Amniotic epithelial cell (primary cell): ENCODE measurements at regions not wholly inside any gene's neighbourhood (a gene's known extent, or its start where the extent isn't known, plus 50 kb on each side); places are given as distances from the start of the nearest gene placed in this dataset.

ENCODE experiments used
- DNase-seq: peaks from one replicate; pipeline ENCODE4 v3.0.0-alpha.2; 2010; ENCODE audit warnings: low read depth

DNA sequence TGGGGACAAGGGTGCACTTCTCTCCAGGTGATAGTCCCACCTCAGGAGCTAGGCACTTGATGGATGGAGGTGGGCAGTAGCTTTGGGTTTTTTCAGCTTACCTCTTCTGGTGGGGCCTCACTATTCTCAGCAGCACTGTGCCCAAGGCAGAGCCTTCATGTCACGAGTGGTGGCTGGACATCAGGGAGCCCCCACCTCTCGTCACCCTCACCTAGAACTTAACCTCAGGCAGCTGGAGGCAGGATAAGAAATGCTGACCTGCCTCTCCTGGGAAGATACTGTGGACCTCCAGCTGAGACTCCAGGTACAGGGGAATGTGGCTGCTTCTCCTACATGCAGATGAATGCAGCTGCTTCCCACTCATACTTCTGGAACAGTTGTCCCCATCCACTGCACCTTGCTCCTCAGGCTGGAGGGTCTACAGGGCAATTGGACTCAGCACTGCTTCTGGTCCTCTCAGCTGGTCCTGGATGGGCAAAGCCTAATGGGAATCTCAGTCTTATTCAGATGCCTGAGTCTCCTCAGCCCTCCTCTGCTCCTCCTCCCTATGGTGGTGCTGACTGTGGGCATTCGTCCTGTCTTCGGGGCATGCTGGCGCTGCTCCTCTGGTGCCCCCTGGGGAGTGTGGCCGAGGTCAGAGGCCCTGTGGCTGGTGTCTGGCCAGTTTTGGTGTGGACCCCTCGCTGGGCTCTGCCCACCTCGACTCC, 129.9 kb downstream of the KLF13 start:
- DNase-seq, result no peak

DNA sequence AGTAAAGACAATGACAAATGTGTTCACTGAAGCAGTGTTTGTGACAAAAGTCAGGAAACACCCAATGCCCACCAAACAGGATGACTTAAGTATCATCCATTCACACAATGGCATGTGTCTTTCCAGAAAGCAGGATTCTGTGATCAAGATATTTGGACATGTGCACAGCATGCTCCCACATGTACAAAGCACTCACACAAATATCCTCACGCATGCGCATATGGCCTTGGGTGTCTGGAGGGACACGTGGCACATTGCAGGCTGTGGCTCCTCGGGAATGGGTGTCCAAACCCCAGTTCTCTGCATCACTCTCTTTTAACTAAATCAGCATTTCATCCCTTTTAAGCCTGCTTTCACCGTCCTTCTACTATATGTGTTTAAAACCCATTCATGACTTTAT, 130.5 kb downstream of the KLF13 start:
- DNase-seq, result no peak

DNA sequence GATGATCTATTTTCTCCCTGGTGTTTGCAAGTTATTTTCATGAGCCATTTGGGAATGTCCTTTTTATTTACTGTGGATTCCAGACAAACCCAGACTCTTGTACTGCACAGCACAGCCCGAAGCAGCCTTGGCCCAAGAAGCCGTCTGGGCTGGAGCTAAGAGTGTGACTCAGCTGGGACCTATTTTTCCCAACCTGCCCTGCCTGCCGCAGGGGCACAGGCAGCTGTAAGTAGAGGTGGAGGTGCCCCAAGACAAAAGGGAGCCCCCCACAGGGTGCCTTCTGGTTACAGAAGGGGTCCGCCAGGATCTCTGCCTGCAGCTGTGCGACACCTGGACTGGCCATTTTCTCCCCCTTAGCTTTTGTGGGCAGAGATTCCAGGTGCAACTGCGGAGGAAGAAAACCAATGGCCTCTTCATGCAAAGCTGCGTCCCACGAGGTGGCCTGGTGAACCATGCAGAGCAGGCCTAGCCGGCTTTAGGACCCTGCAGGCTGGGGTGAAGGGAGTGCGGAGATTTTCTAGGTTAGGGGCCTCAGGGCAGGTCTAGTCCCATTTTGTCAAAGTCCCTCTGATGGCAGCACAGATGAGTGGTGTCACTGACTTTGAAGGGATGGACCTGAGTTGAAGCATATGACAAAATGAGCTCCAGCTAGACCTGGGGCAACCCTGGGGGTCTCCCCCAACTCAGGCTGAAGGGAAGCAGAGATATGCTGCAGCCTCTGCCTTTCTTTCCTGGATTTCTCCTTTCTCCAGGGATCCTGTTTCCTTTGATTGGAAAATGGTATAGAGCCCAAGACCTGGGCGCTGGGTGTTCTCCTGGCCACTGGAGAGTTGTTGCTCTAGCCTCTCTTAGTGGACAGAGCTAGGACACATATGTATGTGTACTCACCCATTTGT, 131.2 kb downstream of the KLF13 start:
- DNase-seq, result peak; percentile 90

DNA sequence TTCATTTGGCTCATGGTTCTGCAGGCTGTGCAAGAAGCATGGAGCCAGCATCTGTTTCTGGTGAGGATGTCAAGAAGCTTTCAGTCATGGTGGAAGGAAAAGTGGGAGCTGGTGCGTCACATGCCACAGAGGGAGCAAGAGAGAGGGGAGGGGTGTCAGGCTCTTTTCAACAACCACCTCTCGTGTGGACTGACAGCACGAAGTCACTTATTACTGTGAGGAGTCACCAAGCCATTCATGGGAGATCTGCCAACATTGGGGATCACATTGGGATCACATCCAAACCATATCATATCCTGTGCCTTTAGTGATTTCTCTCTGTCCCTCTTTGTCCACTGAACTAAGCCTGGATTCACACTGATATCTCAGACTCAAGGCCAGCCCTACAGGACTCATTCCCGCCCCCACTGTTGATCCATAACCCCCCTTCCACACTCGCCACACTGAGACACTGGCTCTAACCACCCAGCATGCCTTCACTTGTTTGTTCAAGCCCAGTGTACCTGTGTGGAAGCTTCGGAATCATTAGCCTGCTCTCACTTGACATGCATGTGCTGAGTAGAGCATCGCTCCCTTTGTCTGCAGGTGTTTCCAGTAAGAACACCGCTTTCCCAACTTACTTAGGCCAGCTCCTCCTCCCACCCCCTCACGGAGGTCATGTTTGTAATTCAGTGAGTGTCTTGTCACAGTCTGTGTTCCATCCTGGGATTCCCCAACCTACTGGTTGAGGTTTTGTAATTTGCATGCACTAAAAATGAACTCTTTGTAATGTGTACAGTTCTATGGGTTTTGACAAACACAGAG, 132.2 kb downstream of the KLF13 start:
- peak; percentile 44 for DNase-seq

DNA sequence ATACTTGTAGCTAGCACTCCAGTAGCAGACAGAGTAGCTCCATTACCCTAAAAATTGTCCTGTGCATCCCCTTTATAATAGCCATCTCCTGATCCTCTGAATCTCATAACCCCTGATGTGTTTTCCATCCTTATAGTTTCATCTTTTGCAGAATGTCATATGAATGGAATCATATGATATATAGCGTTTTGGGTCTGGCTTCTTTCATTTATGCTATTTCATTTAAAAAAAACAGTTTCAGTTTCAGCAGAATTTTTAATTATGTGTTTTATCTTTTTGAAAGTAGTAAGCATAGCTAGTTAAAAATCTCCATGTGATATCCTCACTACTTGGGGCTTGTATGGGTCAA, 132.7 kb downstream of the KLF13 start:
- DNase-seq, result no peak

DNA sequence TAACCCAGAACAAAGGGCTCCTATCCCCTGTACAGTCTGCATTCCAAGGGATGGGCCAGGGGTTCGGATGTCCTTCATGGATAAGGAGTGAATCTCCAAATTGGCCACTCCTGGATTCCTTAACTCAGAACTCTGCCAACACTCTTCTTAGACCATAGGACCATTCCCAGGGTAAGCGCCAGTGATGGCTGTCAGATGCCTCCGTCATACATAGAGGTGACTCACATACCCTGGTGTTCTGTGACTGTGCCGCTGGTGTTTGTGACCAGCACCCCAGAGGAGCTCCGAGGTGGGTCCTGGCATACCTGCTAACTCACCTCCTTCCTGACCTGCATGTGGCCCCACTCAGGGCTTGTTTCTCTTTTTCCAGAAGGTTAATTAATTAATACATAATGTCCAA, 134.7 kb downstream of the KLF13 start:
- no peak for DNase-seq

DNA sequence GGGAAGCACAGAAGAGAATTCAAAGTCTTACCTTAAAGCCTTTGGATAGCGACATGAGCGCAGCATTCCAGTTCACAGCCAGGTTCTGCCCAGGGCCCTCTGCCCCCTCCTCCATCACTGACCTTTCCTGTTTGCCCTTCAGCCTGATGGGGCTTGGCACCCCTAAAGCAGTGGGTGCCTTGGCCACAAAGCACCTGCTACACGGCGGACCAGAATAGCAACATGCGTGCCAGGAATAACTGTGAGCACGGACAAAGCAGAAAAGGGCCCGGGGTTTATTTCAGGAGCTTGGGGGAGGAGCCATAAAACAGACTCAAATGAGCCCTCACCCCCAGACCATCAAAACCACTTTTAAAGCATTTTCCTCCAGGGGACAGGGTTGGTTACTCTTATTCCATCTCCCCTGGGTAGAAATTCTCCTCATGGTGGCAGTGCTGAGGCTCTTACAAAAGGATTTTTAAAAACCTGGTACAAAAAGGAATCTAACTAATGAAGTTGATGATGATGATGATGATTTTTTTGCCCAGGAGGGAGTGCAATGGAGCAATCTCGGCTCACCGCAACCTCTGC, 135.4 kb downstream of the KLF13 start:
- DNase-seq, result no peak

DNA sequence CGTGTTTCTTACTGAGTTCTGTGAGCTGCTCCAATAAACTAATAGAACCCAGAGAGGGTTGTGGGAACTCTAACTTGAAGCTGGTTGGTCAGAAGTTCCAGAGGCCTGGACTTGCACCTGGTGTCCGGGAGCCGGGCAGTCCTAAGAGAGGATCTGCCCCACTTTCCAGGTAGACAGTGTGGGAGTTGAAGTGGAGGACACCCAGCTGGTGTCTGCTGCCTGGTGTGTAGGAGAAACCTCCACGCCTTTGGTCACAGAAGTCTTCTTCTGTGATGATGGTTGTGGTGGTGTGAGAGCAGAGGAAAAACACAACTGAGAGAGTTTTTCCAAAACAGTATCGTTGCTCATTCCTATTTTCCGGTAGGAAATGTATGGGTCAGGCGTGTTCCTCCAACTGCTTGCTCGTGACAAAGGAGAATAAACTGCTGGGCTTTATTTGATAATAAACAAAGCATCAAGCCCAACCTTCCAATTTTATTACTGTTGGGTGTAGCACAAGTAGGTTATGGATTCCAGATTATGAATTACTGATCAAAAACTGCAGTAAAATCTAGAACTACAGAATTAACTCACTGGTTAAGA, 137.0 kb downstream of the KLF13 start:
- DNase-seq, result no peak

DNA sequence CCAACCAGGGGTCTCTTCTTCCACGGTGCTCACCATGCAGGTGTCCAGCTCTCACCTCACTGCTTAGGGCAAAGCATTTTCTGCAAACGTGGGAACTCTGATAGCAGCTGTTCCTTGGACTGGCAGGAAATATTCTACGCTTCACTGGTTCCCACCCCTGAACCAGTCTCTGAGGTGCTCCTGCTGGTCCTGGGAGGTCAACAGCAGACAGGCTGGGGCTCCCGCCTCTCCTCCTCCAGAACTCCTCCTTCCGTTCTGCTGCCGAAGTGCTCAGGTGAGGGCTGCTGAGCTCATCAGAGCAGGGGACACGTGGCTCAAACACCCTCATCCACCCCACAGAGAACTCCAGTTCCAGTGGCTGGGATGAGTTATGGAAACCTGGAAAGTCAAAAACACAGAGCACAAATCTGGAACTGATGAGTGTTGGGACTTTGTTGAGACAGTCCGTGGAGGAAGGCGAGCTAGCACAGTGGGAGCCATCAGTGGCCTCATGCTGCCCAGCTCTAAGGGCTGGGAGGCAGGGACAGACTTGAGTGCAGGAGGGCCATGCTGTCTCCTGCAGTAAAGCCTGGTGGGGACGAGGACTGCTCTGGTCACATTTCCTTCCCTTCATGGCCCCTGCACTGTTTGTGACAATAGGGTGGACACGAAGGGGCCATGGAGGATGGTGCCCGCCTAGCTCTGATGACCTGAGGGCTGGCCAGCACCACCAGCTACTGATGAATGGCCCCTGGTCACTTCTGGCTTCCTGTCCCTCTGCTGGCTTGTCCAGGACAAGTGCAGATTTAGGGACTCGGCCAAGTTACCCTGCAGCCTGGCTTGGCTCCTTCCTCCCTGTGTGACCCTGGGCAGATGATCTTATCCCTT, 137.8 kb downstream of the KLF13 start:
- no peak for DNase-seq

DNA sequence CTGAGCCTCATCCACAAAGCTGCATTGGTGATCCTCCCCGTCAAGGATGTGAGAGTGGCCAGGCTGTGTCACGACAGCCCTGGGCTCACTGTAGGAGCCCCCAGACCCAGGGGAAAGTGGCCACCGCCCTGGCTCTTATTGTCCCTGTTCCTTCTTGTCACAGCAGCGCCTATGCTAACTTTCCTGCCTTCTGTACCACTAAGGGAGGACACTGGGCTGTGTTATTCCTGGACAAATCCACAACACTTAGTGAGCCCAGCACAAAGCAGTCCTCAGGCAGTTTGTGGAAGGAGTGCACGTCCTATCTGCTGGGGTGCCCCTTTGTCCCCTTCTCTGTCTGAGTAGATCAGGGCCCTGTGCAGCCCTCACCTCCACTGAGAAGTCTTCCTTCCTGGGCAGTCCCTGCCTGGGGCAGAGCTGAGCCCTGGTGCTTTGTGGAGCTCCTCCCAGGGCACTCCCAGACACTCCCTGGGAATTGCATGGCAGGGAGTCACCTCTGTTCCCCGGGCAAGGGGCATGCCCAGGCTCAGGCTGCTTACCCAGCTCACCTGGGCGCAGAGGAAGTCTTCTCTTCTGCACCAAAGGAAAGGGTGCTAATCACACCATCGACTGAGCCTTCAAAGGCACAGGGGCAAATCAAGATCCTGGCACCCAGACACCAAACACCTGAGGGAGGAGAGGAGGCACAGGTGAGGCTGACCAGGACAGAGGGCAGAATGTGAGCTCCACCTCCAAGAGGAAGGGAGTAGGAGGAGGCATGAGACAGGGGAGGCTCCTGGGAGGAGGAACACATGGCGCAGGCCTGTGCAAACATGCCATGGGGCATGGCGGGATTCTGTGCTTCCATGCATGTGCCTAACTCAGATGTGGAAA, 138.7 kb downstream of the KLF13 start:
- DNase-seq, result no peak

DNA sequence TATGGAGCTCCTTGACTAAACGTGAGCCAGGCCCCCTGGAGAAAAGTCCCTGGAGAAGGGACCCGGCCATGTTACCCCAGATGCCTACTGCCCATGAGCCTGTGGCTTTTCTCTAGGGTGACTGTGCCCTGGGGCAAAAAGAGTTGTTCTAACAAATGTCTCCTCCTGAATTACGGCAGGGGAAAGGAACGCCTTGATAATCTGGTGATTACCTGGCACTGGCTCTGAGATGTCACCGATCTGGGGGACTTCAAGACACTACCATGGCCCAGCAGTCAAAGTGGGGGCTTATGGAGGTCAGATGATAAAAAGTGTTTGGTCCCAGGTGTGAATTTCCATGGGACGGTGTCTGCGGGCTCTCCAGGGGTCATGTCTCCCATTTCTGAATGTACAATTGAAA, 140.7 kb downstream of the KLF13 start:
- DNase-seq, result no peak

DNA sequence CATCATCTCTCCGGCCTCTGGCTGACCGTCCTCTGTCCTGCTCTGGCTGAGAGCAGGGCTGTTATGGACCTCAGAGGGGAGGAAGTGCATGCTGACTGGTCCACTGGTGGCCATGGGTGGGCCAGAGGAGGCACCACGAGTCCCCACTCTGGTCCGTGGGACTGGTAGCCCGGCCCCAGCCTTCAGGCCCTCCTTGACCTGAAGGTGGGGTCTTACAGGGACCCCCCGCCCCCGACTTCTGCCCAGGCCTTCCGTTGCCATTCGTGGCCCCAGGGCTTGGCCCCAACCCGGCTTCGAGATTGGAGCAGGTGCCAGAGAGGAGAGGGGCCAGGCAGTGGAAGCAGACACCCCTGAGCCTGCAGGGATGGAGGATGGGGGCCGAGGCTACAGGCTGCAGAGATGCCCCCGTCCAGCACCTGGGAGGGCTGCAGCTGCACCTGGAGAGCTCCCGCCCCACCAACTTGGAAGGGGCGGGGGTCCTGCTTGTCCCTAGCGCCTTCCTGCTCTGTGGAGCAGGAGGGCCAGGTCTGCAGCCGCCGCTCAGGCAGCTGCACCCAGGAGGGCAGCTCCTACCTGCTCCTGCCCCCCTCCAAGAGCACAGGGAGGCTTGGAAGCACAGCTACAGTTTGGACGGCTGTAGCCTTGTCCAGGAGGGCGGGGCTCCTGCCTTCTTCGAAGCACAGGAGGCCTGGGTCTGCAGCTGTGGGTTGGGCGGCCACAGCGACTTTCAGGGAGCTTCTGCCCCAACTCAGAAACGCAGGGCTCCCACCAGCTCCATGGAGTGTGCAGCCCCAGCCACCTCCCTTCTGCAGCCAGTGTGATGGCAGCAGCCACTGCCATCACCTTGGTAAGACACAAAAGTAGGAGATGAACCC, 142.5 kb downstream of the KLF13 start:
- no peak for DNase-seq

DNA sequence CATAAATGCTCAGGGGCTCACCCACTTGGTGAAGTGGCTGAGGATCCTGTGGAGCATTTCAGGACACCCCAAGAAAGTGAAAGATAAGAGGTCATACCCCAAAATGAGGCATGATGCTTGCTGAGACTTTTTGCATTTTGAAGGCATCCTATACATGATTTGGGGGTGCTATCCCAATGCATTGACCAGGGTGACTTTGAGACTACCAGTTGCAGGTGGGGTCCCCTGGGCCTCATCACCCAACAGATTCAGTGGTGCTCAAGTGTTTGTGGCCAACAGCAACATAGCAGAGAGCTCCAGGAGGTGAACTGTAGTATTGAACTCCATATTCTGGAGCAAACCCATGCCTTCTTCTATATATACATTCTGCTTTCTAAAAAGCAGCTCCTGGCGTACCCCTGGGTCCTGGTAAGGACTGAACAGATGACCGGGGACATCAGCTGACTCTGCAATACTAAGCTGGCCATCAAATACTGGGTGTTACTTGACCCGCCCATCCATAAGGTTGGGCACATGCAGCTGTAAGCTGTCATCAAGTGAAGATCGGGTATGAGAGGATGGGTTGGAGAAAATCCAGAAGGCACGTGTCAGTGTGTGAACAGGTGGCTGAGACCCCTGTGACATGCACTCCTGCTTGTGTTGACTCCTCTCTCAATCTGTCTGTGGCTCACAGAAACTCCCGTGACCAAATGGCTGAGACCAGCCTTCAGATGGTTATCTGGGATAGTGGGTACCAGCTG, 143.3 kb downstream of the KLF13 start:
- no peak for DNase-seq

DNA sequence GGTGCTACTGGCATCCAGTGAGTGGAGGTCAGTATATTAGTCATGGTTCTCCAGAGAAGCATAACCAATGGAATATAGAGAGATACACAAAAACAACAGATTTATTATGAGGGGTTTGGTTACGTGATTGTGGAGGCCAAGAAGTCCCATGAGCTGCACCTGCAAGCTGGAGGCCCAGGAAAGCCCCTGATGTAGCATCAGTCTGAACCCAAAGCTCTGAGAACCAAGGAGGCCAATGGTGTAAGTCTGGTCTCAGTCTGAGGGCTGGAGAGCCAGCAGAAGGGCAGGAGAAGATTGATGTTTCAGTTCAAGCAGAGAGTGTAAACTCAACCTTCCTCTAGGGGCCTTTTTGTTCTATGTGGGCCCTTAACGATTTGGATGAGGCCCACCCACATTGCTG, 144.1 kb downstream of the KLF13 start:
- DNase-seq, result no peak

DNA sequence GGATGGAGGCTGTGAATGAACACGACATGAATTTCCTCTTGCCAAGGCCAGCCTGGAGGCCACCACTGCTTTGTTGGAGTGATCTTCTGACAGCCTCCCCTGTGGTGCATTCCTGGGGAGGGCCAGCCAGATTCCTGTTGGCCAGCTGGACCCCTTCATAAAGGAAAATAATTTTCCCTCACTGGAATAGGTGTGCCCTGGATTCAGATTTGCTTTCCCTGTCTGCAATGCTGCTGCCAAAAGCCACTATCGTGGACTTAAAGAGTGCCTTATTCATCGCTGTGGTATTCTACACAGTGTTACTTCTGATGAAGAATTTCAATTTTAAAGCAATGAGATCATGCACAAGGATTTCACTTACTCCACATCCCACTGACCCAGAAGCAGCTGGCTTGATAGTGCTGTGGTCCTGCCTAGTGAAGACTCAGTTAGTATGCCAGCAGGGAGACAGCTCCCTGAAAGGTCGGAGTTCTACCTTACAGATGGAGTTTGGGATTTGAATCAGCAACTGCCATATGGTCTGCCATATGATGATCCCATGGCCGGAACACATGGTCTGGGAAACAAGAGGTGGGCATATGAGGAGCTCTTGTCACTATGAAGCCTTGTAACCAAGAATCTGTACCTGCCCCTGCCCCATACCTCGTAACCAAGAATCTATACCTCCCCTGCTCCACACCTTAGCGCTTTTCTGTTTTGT, 145.2 kb downstream of the KLF13 start:
- DNase-seq, result peak; percentile 95

DNA sequence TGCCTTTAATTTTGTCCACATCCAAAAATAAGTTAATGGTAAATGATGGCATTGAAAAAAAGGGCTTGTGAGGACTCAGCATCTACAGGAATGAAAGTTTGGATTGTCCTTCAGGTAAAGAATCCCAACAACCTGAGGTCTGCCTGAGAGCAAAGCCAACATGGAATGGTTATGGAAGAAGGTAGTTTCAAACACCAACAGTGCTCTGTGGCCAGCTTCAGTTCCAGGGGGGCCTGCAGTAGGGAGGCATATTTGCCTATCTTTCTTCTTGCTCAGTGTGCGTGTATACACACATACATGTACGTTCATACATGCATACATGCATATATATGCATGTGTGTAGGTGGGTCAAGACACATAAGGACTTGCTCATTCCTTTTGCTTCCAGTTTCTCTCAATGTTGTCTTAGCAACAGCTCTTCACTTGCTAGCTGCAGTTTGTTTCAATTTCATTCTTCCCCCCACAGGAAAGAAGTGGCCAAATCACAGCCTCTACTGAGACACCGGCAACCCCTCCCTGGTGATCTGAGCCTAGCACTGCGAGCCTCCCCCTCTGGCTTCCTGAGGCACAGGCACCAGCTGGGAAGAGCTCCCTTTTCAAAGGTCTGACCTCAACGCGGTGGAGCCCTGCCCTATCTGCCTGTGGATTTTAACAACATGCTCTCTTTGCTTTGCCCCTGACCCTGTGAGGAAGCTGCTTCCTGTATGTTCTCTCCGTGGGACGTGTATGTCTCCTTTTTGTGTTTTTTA, 146.2 kb downstream of the KLF13 start:
- DNase-seq, result peak; percentile 69
